ENCODE measurements at regions not wholly inside any gene's neighbourhood (a gene's known extent, or its start where the extent isn't known, plus 50 kb on each side); places are given as distances from the start of the nearest gene placed in this dataset.

GRCh38 chr7:16169537-16169936 lies 251.8 kb downstream of the CRPPA start:
- no peak for DNase-seq (ENCODE audit: low spot score)

- no peak for DNase-seq (ENCODE audit: low spot score)
Observed at GRCh38 chr7:16167526-16167925, 253.8 kb downstream of the CRPPA start.

- peak; percentile 40 for DNase-seq (ENCODE audit: low spot score)
Observed at GRCh38 chr7:16144361-16144760, 277.0 kb downstream of the CRPPA start.

GRCh38 chr7:16137944-16138343 lies 283.4 kb downstream of the CRPPA start:
- no peak for DNase-seq (ENCODE audit: low spot score)

- no peak for DNase-seq (ENCODE audit: low spot score)
Observed at GRCh38 chr7:16136896-16137295, 284.4 kb downstream of the CRPPA start.

- no peak for DNase-seq (ENCODE audit: low spot score)
Observed at GRCh38 chr7:16135658-16136057, 285.7 kb downstream of the CRPPA start.

GRCh38 chr7:16130111-16131110 lies 290.9 kb downstream of the CRPPA start:
- DNase-seq (ENCODE audit: low spot score): no peak

GRCh38 chr7:16129431-16130110 lies 291.8 kb downstream of the CRPPA start:
- DNase-seq (ENCODE audit: low spot score): no peak

GRCh38 chr7:16123117-16123770 lies 298.1 kb downstream of the CRPPA start:
- DNase-seq (ENCODE audit: low spot score): no peak

GRCh38 chr7:16121876-16122390 lies 299.4 kb downstream of the CRPPA start:
- no peak for DNase-seq (ENCODE audit: low spot score)

GRCh38 chr7:16115374-16115773 lies 306.0 kb downstream of the CRPPA start:
- DNase-seq (ENCODE audit: low spot score): no peak

GRCh38 chr7:16114633-16115032 lies 306.7 kb downstream of the CRPPA start:
- peak; percentile 71 for DNase-seq (ENCODE audit: low spot score)

GRCh38 chr7:16114071-16114470 lies 307.3 kb downstream of the CRPPA start:
- DNase-seq (ENCODE audit: low spot score): no peak

- no peak for DNase-seq (ENCODE audit: low spot score)
Observed at GRCh38 chr7:16113058-16113457, 308.3 kb downstream of the CRPPA start.

GRCh38 chr7:16106869-16107268 lies 314.5 kb downstream of the CRPPA start:
- DNase-seq (ENCODE audit: low spot score): no peak

GRCh38 chr7:16106300-16106699 lies 315.0 kb downstream of the CRPPA start:
- no peak for DNase-seq (ENCODE audit: low spot score)

GRCh38 chr7:16099302-16099849 lies 322.0 kb downstream of the CRPPA start:
- DNase-seq (ENCODE audit: low spot score): no peak

- peak; percentile 78 for DNase-seq (ENCODE audit: low spot score)
Observed at GRCh38 chr7:16098585-16099179, 322.7 kb downstream of the CRPPA start.

GRCh38 chr7:16098058-16098457 lies 323.3 kb downstream of the CRPPA start:
- peak; percentile 20 for DNase-seq (ENCODE audit: low spot score)

GRCh38 chr7:16095171-16095950 lies 326.0 kb downstream of the CRPPA start:
- DNase-seq (ENCODE audit: low spot score): no peak

Measured in HT-29 (cell line).